CD4-positive, alpha-beta T cell treated with Interleukin-6 for 4 hours (primary cell): ENCODE measurements at regions not wholly inside any gene's neighbourhood (a gene's known extent, or its start where the extent isn't known, plus 50 kb on each side); places are given as distances from the start of the nearest gene placed in this dataset.

Source experiments
- DNase-seq: peaks from one replicate; pipeline ENCODE4 v3.0.0-alpha.2; 2020; ENCODE audit warnings: mixed read lengths

DNA sequence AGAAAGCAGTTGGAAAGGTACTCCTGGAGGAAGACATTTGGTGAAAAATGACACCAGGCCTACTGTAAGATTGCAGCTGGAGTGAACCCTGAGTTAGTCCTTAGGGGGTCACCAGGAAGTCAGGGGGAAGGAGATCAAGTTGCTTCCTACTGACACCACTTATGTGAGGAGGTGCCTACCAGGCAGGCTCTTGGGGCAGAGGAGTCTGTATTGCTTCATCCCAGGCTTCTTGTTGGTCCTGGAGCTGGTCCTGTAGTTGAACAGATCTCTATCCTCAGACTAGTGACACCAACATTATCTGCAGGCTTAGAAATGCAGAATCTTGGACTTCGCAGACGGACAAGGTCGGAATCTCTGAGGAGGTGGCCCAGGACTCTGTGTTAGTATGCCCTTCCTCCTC lies 116.0 kb upstream of the ARGLU1 start:
- DNase-seq, result no peak

DNA sequence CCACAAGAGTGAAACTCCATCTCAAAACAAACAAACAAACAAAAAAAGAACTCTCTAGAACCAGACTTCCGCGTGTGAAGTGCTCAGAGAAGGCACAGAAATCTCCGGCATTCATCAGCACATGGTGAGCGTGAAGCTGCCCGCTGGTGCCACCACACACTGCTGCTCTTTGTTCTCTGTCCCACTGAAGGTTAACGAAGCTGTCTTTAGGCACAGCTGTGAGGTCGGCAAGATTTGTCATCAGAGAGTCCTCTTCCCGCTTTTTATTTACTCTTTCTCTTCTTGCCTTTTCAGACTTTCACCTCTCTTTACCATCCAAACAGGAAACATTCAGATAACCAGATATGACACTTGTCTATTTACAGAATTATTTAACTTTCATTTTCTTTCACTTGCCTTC lies 115.2 kb upstream of the ARGLU1 start:
- no peak for DNase-seq

DNA sequence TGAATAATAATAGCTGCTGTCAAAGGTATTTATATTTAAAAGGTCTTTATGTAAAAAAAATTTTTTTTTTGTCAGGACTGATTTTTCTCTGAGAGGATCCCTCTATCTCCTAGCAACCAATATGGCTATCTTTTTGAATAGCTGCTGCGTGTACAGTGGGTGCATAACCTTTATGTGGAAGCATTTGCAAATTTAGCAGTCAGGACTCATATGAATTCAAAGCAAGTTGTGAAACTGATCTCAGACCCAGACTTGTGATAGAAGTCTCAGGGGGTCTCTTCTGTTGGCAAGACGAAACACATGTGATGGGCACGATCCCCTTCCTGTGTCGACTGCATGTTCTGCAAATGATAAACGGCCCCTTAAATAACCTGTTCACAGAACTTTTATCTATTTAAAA lies 114.1 kb upstream of the ARGLU1 start:
- DNase-seq, result no peak

DNA sequence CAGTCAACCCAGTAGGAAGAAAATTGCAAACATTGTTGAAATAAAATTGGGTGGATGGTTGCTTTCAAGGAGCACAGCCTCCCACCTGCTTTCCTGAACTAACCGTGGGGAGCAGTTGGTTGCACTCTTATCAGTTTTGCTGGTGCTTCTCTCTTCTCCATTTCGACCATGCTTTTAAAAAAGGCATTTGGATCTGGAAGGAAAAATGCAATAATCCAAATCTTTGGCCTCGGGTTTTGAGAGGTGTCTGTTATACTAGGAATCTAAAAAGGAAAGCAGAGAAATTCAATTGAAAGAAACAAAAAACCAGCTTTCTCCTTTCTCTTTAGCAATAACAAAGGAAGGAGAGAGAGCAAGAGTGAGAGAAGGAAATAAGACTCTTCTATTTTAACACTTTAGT lies 113.6 kb upstream of the ARGLU1 start:
- DNase-seq, result no peak

DNA sequence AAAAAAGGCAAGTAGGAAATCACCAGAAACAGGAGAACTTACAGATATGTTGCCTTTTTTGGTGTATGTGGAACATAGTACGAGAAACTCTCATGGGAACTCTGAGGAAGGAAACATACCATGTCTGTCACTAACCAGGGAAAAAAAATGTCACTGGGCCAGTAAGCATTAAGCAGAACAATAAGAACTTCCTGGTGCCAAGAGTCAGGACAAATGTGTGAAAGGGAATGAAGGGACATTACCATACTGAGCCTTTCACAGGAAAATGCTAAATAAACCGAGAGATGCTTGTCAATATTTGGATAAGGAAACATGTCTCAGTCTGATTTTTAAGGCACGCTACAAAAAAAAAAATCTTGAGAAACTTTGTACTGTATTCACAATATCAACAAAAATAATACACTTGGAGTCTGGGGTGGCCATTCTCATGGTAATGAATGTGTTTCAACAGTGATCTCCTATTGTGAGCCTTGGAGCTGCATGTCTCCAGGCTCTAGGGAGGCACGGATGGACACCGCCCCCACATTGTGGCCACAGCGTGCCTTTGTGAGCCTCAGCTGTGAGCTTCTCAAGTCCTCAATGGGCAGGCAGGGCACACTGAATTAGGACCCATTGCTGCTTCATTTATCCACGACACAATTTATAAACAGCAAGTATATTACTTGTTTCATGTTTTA lies 113.0 kb upstream of the ARGLU1 start:
- no peak for DNase-seq

DNA sequence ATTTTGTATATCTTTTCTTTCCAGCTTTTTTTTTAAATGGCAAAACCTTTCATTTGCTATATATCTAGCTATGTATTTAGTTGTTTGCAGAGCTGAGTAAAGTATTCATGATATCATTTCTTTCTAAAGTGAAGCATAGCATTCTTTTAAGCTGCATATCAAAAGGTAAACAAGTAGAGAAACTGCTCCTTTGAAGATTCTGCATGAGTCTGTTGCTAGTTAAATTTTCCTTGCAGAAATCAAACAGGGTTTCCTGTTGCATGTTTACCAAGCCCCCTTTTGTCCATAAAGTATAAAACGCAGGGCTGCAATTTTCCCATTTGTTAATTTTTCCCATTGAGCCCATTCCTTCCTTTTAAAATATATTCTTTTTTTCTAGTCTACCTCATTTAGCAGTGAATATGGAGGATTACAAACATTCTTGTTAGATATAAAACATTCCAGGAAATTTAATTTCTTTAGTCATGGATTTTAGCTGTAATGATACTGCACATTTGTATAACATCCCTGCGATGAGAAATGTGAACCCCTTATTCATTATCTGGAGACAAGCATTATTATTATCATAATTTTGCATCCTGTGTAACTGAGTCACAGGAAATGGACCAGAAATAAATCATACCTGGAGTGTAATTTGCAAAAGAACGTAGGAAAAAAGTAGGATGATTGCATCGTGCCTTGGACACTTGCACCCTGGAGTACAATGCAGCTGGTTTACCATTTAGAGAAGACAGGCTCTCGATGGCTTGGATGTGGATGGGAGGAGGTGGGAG lies 110.9 kb upstream of the ARGLU1 start:
- DNase-seq, result no peak

DNA sequence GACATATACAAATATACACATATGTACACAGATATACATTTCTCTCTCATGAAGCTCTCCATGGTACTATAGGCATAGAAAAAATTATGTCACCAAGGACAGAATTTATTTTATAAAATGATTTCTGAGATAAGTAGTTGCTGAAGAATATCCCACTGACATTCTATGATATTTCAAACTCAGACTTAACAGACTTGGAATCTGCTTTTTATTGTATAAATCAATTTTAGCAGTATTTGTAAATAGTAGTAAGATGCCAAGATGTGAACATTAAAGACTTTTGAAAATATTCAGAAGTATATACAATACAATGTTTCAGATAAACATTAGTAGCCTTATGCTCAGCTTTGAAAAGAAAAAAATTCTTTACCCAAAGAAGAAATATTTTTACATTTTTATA lies 107.4 kb upstream of the ARGLU1 start:
- no peak for DNase-seq

DNA sequence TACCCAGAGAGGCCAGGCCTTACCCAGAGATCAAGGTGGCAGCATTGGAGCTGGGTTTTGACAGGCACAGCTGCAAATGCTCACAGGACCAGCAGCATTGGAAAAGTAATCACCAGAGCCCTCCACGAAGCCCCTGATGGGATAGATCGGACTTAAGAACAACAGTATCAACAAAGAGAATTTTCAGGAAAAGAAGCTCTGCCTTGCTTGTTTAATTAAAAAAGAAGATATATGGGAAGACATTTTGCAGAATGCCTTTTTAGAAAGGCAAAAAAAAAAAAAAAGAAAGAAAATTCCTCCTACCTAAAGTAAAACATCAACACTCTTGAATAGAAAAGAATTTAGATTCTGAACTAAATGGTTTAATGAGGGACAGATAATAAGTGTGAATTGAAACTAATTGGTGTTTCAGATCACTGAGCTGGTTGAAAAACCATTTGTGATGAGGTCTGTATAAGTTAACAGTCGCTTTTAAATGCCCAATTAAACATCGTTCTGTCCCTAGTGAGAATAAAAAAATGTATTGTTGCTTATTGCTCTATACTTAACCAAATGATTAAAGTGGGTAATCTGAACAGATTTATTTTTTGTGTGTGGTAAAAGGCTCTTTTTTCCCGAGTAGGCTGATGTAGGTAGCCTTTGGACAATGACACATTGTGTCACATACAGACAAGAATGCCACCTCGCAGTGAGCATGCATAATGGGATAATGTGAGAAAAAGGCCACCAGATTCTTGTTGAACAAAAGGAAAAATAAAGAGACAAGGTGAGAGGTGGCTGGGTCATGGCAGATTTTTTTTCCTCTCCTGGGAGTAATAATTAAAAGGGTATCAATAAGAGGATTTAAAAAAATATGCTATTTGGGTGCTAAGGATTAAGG lies 93.0 kb upstream of the ARGLU1 start:
- DNase-seq, result no peak

DNA sequence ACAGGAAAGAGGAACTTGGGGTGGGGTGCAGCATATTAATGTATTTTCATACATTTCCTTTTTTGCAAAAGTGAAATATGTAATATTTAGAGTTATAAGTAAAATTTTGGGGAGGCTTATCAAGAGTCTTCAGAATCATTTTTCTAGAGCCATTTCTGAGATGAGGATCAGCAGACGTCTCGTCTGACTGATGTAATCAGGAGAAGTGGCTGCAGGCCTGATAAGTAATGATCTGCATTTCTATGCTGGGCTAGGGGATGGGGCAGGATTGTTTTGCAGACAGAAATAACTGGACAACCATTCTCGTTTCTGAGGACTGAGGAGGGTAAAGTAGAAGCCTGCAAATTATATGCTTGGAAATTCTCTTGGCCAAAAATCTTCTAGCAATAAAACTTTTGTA lies 89.2 kb upstream of the ARGLU1 start:
- DNase-seq, result no peak

DNA sequence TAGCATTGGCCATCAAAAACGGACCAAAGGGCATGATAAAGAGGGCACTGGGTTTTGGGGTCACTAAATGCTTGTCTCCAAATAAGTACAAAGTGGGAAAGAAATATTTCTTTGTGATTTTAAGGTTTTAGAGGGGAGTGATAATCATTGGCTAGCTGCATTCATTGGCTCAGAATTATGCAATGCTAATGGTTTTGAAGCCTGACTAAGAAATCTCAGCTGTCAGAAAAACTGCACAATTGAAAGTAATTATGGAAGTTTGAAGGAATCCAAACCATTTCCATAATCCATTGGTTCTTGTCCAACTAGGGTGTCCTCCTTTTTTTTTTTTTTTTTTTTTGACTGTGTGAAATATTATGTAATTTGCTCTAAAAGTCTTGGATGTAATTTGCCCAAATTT lies 88.2 kb upstream of the ARGLU1 start:
- no peak for DNase-seq

DNA sequence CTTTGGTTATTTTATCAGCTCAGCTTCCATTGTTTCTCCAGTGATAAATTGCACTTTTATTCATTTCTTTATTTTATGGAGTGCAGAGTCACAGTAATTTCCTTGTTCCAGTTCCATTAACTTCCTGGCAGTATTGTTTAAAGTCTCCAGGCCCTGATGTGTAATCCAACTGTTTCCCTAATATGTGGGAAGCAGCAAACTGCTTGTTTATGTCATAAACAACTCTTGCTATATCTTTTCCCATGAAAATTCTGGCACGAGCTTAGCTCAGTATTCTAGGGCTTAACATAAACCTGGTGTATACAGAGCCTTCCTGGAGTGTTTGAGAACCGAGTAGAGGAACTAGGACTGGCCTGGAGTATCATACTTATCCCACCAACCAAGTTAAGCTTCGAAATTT lies 83.5 kb upstream of the ARGLU1 start:
- no peak for DNase-seq

DNA sequence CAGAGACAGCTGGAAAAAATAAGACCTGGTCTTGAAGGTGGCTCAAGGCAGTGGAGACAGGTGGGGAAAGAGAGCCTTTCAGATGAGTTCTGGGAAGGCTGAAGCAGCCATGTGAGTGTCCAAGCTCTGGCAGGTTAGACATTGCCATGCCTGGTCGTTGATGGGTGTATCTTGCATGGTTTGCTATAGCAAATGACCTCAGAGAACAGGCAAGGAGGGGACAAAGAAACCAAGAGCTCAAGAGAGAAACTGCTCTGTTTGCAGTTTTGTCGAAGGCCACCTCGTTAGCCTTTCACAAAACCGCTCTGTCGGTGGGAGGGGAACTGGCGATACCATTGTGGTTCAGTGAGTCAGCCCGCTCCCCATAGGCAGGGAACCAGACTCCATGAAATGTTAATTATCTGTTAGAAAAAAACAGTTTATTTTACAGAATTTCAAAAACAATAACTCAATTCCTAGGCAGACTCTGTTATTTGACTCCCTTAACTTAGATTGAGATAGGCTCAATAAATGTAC lies 82.8 kb upstream of the ARGLU1 start:
- no peak for DNase-seq

DNA sequence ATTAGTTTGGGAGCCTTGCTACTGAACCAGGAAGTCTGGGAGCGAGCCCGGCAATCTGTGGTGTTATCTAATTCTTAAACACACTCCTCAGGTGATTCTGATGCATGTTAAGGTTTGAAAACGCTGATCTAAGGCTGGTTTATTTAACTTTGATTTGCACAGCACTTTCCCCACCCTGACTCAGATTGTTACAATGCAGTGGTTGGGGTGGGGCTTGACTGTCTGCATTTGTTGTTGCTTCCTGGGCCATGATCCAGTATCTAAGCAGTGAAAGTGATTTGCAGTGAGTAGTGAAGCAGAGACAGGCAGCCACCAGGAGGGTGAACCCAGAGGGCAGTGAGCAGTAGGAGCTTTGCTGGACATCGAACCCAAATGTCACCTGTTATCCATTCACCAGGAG lies 81.6 kb upstream of the ARGLU1 start:
- DNase-seq, result no peak

DNA sequence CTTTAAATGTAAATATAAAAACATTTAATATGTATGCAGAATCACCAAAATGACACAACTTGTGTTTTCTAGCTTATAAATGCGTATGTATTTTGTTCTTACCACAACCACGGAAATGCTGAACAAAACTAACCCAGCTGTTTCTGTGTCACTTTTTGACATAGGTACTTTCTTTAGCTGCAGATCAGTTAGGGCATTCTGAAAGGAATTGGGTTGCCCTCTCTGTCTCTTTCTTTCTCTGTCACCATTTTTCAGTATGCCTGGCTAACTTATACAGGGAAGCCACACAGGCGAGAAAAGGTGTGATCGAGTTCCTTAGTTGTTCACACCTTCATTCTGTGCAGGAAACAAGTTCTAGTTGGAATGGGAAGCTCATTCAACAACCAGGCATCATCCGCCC lies 72.6 kb upstream of the ARGLU1 start:
- DNase-seq, result no peak

DNA sequence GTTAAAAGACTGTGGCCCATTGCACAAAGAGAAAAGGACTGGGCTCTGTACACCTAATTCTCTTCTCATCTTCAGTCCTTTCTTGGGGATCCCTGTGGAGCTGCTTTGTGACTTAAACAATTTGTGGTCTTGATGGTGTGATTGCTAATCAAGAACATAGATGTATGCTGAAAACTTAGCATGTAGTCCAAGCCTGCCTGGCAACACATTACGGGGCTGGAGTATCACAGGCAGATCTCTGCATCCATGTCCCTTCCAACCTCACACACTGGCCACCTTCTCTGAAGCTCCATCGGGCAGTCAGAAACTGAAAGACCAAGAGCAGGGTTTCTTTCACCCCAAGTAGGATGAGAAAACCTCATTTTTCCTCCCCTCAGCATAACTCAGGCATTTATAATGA lies 69.6 kb upstream of the ARGLU1 start:
- no peak for DNase-seq

DNA sequence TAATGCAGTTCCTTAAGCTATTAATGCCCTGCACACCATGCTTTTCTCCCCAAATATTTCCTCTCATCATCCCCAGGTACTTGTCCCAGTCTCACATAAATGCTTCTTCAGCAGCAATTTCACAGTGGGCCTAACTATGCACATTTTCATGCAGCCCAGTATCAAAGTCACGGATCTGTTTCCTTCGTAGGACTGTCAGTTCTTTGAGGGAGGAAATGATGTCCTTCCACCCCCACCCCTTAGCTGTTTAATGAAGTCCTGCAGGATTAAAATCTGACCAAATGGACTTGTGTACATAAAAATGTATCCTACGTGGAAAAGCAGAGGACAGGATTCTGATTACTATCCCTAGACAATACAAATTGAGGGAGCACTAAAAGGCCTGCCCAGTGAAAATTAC lies 68.6 kb upstream of the ARGLU1 start:
- DNase-seq, result no peak

DNA sequence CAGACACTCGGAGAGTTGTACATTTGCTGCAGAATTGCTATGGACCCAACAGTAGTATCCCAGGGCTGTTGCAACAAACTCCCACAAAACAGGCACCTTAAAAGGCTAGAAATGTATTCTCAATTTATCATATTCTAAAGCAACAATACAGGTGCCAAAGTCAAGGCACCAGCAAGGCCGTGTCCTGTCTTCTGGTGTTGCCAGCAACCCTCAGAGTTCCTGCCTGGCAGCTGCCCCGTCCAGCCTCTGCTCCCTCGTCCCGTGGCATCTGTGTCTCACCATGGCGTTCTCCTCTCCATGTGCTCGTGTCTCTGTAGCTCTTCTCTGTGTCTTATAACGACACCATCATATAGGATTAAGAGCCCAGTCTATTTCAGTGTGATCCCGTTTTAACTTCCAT lies 67.7 kb upstream of the ARGLU1 start:
- DNase-seq, result no peak

DNA sequence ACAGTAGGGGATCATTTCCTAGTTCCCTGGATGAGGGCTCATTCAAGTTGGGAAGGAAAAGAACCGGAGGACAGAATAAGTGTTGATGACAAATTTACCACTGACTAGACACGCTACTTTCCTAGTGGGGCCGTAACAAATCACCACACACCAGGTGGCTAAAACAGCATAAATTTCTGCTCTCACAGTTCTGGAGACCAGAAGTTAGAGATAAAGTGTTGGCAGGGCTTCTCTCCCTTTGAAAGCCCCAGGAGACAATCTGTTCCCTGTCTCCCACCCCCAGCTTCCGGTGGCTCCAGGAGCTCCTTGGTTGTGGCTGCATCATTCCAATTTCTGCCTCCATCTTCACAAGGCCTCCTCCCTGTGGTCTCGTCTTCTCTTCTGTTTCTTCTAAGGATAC lies 65.4 kb upstream of the ARGLU1 start:
- DNase-seq, result no peak

DNA sequence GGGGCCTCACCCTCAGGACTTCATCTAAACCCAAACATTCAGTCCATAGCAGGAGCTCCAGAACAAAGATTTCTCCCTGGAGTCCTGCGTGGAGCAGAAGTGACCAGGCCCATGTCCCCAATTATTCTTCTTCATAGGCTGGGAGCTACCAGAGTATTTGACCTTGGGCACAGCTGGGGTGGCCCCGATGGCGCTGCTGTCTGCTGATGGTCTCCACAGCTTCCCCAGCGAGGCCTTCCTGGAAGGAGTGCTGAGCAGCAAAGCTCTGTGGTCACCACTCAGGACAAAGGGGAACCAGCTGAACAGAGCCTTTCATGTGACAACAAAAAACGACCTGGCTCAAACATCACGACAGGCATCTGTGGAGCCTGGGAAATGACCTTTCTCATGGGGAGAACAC lies 62.7 kb upstream of the ARGLU1 start:
- no peak for DNase-seq

DNA sequence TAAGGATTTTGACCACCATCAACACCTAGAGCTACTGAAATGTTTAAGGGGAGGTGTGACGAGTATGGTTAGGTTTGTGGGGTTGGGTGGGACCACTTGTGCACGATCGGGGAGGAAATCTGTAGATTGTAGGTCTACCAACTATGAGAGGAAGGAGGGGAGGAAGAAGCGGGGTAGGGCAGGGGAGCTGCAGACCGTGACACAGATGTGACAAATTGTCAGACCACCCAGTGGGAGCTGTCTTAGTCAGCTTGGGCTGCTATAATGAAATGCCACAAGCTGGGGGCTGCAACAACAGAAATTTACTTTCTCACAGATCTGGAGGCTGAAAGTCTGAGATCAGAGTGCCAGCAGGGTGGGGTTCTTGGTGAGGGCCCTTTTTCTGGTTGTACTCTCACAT lies 62.2 kb upstream of the ARGLU1 start:
- no peak for DNase-seq

DNA sequence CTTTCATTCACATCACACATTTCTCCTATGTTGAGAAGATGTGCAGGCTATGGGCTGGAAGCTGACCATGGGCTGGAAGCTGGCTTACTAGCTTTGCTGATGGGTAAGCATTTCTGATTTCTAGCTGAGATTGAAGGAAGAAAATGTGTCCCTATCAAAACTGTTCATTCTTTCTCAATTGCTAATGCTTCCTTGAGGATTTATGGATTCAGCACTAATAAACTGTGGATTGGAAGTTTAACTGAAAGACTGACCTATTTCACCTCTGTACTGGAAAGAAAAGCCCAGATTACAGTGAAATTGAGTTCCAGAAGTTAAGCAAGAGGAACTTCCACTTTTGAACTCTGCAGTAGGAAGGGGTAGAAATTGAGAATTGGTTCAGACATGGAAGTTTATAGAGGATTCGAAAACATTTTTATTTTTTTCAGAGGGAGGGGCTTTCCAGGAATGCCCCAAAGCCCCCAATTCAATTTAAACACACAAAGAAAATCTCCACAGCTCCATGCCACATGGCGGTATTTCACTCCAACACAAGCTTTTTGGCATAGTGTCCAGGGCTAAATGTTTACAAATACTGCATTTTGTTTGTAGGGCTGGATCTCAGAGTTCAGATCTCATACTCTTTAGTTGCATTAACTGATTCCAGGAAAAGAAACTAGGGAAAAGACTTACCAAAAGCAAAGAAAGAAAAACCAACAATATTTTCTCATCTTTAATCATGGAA lies 61.2 kb upstream of the ARGLU1 start:
- DNase-seq, result no peak

DNA sequence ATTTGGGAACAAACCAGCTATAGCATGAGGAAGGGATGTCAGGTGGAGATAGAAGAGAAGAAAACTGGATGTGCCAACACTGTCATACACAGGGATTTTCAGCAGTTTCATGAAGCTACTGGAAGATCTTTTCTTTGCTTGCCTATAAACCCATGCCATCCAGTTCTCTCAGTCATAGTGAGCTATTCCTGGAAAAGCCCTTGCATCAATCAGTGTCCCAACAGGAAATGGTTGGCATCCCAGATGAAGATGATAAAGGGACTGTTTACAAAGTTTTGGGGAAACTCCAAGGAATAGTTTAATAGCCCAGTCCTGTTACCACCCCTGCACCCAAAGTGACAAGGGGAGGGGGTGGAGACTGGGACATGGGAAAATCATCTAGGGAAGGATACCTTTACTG lies 58.5 kb upstream of the ARGLU1 start:
- DNase-seq, result no peak

DNA sequence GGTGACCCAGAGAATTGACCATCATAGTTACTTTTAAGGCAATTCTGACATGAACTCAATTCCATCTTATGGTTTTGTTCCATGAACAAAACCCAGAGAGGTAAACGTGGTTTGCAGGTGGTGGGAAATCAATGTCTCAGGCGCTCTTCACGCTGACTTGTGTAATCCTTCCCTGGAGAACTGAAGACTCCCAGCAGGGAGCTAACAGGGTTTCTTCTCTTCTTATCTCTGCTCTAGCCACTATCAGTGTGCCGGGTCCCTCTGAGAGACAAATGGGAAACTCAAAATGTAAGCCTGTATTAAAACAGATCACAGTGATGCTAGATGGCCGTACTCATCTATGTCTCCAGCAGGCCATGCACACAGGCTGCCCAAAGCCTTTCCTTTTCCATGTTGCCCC lies 57.6 kb upstream of the ARGLU1 start:
- no peak for DNase-seq
